GM12878 (cell line): ENCODE measurements at regions not wholly inside any gene's neighbourhood (a gene's known extent, or its start where the extent isn't known, plus 50 kb on each side); places are given as distances from the start of the nearest gene placed in this dataset.

Experiments
- ATAC-seq: fragments of 200-7000 bp; cut with Tn5 transposase; 3 replicates; pipeline ENCODE4 v1.9.1; 2020; ENCODE audit warnings: mild to moderate bottlenecking, moderate library complexity
- BruUV-seq: library from RNA; stranded (reverse); fragments of 400-500 nt; replicated peaks from 2 replicates; lab custom pipeline; 2021; lab: Mats Ljungman, UMichigan
- CTCF ChIA-PET: fragments of 300-600 bp; sonication (Branson Sonifier 250); formaldehyde crosslinking; extraction: SDS; loops from one replicate; lab custom pipeline; 2021; ENCODE audit warnings: inconsistent platforms; lab: Yijun Ruan, JAX
- POLR2A ChIA-PET: fragments of 350-600 bp; formaldehyde crosslinking; extraction: SDS; loops from one replicate; lab custom pipeline; 2021; ENCODE audit warnings: inconsistent platforms; lab: Charles Lee
- RAD21 ChIA-PET: fragments of 300-600 bp; sonication (Branson Sonifier 250); formaldehyde crosslinking; loops from one replicate; lab custom pipeline; 2023; ENCODE audit warnings: antibody characterized with exemption; ENCODE audit not compliant: unreplicated experiment; lab: Charles Lee
- SMC1A ChIA-PET: fragments of 300-600 bp; sonication (Branson Sonifier 250); formaldehyde crosslinking; loops from one replicate; lab custom pipeline; 2023; ENCODE audit not compliant: unreplicated experiment, uncharacterized antibody; lab: Charles Lee
- DNase-seq: peaks from one replicate; pipeline ENCODE4 v3.0.0-alpha.2; 2011; ENCODE audit warnings: low read depth, low spot score
- FAIRE-seq: peaks from 3 replicates; lab custom pipeline; 2011; peaks lifted over from hg19 to GRCh38; lab: Jason Lieb, UNC
- H2AFZ ChIP-seq: 2 replicates; pipeline ENCODE4 v1.6.0; 2011; ENCODE audit warnings: low read depth, low read length, control low read depth; ENCODE audit not compliant: control insufficient read depth
- H3K27ac ChIP-seq: 2 replicates; pipeline ENCODE4 v1.5.1; 2011; ENCODE audit warnings: control low read depth; ENCODE audit not compliant: control insufficient read depth, insufficient read depth
- H3K27me3 ChIP-seq, 2 experiments: replicated peaks in 1 of 2; 2 replicates each; pipeline versions ENCODE4 v1.6.0 to v1.6.1; 2011; ENCODE audit warnings: low read length in 1 of 2; ENCODE audit not compliant: control insufficient read depth in 2 of 2, insufficient read depth in 2 of 2
- H3K36me3 ChIP-seq, 2 experiments: 2 replicates each; pipeline ENCODE4 v1.5.1; 2011; ENCODE audit warnings: low read length in 1 of 2; ENCODE audit not compliant: control insufficient read depth in 2 of 2, insufficient read depth in 2 of 2
- H3K4me1 ChIP-seq: 2 replicates; pipeline ENCODE4 v1.6.1; 2011; ENCODE audit warnings: mild to moderate bottlenecking, low read length, moderate library complexity, mixed read lengths; ENCODE audit not compliant: control insufficient read depth, insufficient read depth
- H3K4me2 ChIP-seq: 2 replicates; pipeline ENCODE4 v1.6.0; 2011; ENCODE audit warnings: control low read depth; ENCODE audit not compliant: control insufficient read depth, insufficient read depth
- H3K4me3 ChIP-seq: fragments of 200-600 bp; sonication (generic); 2 replicates; pipeline ENCODE4 v1.5.1; 2016
- H3K79me2 ChIP-seq: 2 replicates; pipeline ENCODE4 v1.6.0; 2011; ENCODE audit warnings: low read length; ENCODE audit not compliant: control insufficient read depth, insufficient read depth
- H3K9ac ChIP-seq: 2 replicates; pipeline ENCODE4 v1.8.0; 2011; ENCODE audit warnings: low read length, control low read depth, mixed read lengths; ENCODE audit not compliant: control insufficient read depth, insufficient read depth
- H3K9me3 ChIP-seq: replicated peaks from 3 replicates; pipeline ENCODE4 v1.5.1; 2011; ENCODE audit warnings: mild to moderate bottlenecking, low read length; ENCODE audit not compliant: control insufficient read depth, insufficient read depth
- H4K20me1 ChIP-seq: 2 replicates; pipeline ENCODE4 v1.6.0; 2011; ENCODE audit not compliant: control insufficient read depth, insufficient read depth
- BCL11A ChIP-seq: IDR thresholded peaks from 2 replicates; pipeline ENCODE4 v1.6.1; 2011; ENCODE audit warnings: low read depth, low read length
- CBFB ChIP-seq: IDR thresholded peaks from 2 replicates; pipeline ENCODE4 v1.6.1; 2016; ENCODE audit warnings: antibody characterized with exemption, low read depth
- HDAC6 ChIP-seq: fragments of 200-600 bp; sonication (generic); IDR thresholded peaks from one replicate; pipeline ENCODE4 v1.8.0; 2017; ENCODE audit warnings: antibody characterized with exemption; ENCODE audit not compliant: unreplicated experiment
- PAX5 ChIP-seq: IDR thresholded peaks from 2 replicates; pipeline ENCODE4 v1.6.1; 2011; ENCODE audit warnings: low read depth, low read length, borderline replicate concordance
- ZNF274 ChIP-seq: IDR thresholded peaks from one replicate; pipeline ENCODE4 v1.8.0; 2011; ENCODE audit not compliant: insufficient read length, insufficient read depth
- WGBS: methylation state at CpG from one replicate; pipeline ENCODE4 v1.1.6; 2016; ENCODE audit warnings: low lambda C conversion rate; ENCODE audit not compliant: insufficient replicate concordance, insufficient coverage; ENCODE audit errors: missing lambda C conversion rate; 5-methylcytosine and 5-hydroxymethylcytosine counted together
- in situ Hi-C: fragments of 300-500 bp; cut with MboI; formaldehyde crosslinking; loops from 9 replicates; pipeline ENCODE4 v1.14.3; 2018; ENCODE audit warnings: mixed read lengths
- intact Hi-C: fragments of 100-400 bp; cut with micrococcal nuclease; formaldehyde crosslinking; loops from one replicate; pipeline ENCODE4 v1.14.2; 2022; ENCODE audit not compliant: unreplicated experiment
- TF ChIP-seq, protein P1 (sequence below): IDR thresholded peaks from 2 replicates; pipeline ENCODE4 v1.6.1; 2012; ENCODE audit warnings: improper control_type of control experiment, low read depth, low read length; ENCODE audit not compliant: insufficient replicate concordance

DNA sequence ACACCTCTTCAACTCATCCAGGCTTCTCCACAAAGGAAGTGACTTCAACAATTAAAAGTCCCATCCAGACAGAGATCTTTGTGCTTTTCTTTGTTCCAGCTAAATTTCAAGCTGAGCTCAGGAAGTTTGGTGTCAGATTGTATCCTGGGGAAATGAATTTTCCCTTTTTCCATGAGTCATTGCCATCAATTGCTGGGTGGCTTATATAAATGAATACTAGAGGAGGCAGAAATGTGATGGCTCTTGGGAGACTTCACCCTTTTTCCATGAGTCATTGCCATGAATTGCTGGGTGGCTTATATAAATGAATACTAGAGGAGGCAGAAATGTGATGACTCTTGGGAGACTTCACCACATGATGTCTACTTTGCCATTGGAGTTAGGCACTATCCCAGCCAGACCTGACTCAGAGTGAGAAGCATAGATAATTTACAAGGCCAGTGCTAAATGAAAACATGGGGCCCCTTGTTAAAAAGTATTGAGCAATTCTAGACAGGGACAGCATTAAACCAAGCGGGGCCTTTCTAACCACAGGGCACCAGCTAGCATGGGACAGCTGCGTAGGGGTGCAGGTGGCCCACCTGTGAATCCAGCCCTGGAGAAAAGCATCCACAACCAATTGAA lies 339.2 kb upstream of the PODXL start:
- ChIA-PET POLR2A (no interaction called here), CTCF (no interaction called here), SMC1A (no interaction called here)
- no TSS peak for BruUV-seq
- Histone ChIP-seq H3K4me2 (no peak overlapping the region), H3K4me3 (no peak overlapping the region), H3K36me3 (no peaks in the 10 kb centered on the region), H3K79me2 (no peaks in the 10 kb centered on the region), H3K27me3 (no peaks in the 10 kb centered on the region), H4K20me1 (no peaks in the 10 kb centered on the region), H3K4me1 (no peaks in the 10 kb centered on the region)
- in situ Hi-C loops (no loop called here), intact Hi-C loops (no loop called here)
- ATAC-seq = no peak
- FAIRE-seq = no peak
- no peak for TF ChIP-seq ZNF274
- TF ChIP-seq BCL11A = no peak
- no peak for TF ChIP-seq CBFB
- no peak for TF ChIP-seq HDAC6
- no peak for TF ChIP-seq PAX5
- TF ChIP-seq, protein P1, sequence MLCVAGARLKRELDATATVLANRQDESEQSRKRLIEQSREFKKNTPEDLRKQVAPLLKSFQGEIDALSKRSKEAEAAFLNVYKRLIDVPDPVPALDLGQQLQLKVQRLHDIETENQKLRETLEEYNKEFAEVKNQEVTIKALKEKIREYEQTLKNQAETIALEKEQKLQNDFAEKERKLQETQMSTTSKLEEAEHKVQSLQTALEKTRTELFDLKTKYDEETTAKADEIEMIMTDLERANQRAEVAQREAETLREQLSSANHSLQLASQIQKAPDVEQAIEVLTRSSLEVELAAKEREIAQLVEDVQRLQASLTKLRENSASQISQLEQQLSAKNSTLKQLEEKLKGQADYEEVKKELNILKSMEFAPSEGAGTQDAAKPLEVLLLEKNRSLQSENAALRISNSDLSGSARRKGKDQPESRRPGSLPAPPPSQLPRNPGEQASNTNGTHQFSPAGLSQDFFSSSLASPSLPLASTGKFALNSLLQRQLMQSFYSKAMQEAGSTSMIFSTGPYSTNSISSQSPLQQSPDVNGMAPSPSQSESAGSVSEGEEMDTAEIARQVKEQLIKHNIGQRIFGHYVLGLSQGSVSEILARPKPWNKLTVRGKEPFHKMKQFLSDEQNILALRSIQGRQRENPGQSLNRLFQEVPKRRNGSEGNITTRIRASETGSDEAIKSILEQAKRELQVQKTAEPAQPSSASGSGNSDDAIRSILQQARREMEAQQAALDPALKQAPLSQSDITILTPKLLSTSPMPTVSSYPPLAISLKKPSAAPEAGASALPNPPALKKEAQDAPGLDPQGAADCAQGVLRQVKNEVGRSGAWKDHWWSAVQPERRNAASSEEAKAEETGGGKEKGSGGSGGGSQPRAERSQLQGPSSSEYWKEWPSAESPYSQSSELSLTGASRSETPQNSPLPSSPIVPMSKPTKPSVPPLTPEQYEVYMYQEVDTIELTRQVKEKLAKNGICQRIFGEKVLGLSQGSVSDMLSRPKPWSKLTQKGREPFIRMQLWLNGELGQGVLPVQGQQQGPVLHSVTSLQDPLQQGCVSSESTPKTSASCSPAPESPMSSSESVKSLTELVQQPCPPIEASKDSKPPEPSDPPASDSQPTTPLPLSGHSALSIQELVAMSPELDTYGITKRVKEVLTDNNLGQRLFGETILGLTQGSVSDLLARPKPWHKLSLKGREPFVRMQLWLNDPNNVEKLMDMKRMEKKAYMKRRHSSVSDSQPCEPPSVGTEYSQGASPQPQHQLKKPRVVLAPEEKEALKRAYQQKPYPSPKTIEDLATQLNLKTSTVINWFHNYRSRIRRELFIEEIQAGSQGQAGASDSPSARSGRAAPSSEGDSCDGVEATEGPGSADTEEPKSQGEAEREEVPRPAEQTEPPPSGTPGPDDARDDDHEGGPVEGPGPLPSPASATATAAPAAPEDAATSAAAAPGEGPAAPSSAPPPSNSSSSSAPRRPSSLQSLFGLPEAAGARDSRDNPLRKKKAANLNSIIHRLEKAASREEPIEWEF = no peak
- TF ChIP-seq, all 136 proteins: peak for 0
- RAD21 ChIA-PET = no interaction called here
- H3K9me3 ChIP-seq = no peaks in the 10 kb centered on the region; the same call in 2 of the 3 replicates
- no peak overlapping the region for H2AFZ ChIP-seq
- no peak for DNase-seq
- H3K9ac ChIP-seq = no peak overlapping the region
- H3K27ac ChIP-seq = no peak overlapping the region
- WGBS = 0% methylated on average over 2 of the region's 2 CpGs
